Stimulated activated naive CD8-positive, alpha-beta T cell treated with anti-CD3 and anti-CD28 coated beads, Interleukin-15, amount 100 ng/mL, for 72 hours (primary cell): ENCODE measurements at regions not wholly inside any gene's neighbourhood (a gene's known extent, or its start where the extent isn't known, plus 50 kb on each side); places are given as distances from the start of the nearest gene placed in this dataset.
A peak's percentile ranks its signal among the peaks of the same experiment; 100 is the strongest.

ENCODE experiments used
- ATAC-seq: fragments of 150-1000 bp; cut with Tn5 transposase; 2 replicates; pipeline ENCODE4 v1.10.0; 2021; ENCODE audit warnings: mild to moderate bottlenecking, moderate library complexity
- DNase-seq, 2 donors: peaks; one replicate each; pipeline ENCODE4 v3.0.0; 2021 to 2022
- H3K27ac Mint-ChIP-seq, 2 donors: one replicate each; pipeline ENCODE4 v1.8.0; 2022; ENCODE audit warnings: mild to moderate bottlenecking in 2 of 2, mixed read lengths in 2 of 2, moderate library complexity in 2 of 2
- H3K27me3 Mint-ChIP-seq: one replicate; pipeline ENCODE4 v1.8.0; 2022; ENCODE audit warnings: mixed read lengths
- H3K4me1 Mint-ChIP-seq: one replicate; pipeline ENCODE4 v1.8.0; 2022; ENCODE audit warnings: mild to moderate bottlenecking, mixed read lengths
- H3K4me3 Mint-ChIP-seq, 2 donors: one replicate each; pipeline ENCODE4 v1.8.0; 2022; ENCODE audit warnings: mild to moderate bottlenecking in 2 of 2, mixed read lengths in 2 of 2, moderate library complexity in 1 of 2
- H3K9me3 Mint-ChIP-seq, 2 donors: one replicate each; pipeline ENCODE4 v1.8.0; 2022; ENCODE audit warnings: mixed read lengths in 2 of 2

GRCh38 chr2:222792001-222792611 is 68.7 kb upstream of the ACSL3 start:
- no peak overlapping the region for H3K4me3 Mint-ChIP-seq
- DNase-seq (no peak), ATAC-seq (no peak)
- H3K27ac Mint-ChIP-seq: no peak overlapping the region
- peaks cover 27% of the 10 kb centered on the region for H3K4me1 Mint-ChIP-seq
- H3K9me3 Mint-ChIP-seq: no peaks in the 10 kb centered on the region
- H3K27me3 Mint-ChIP-seq: no peaks in the 10 kb centered on the region

DNA sequence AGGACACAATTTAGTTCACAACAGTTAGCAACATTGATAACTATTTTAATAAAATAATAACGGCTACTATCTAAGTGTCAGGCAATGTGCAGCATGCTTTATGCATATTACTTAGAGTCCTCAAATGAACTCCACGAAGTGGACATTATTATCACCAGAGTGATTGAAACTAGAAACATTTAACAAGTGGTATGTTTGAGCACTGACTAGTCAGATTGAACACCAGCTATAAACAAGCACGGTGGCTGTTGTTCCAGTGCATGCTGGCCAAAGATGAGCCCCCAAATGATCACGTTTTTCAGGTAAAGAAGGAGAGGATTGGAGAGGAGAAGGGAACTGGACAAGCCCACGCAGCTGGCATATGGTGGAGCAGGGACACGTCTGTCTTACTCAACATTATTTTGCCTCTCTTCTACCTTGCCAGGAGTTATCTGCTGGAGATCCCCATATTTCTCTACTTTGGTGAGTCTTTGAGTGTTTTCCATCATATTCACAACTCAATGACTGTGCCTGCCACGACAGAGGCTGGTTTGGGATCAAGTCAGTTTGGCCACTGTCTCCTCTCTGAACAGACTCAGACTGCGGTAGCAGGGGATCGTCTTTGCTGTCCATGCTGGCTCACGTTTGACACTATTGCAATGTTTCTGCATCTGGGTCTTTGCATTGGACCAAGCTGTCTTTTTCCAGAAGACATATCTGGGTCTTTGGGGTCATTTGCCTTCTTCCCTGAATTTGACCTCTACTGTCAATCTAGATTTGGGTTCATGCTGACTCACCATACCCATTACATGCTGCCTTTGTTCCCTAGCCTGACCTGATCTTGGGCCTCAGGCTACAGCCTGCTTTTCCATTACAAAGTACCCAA is 66.0 kb upstream of the ACSL3 start:
- Mint-ChIP-seq H3K27me3 (peaks cover 7% of the 10 kb centered on the region), H3K4me1 (peaks cover 15% of the 10 kb centered on the region), H3K9me3 (no peaks in the 10 kb centered on the region), H3K4me3 (no peak overlapping the region), H3K27ac (no peak overlapping the region)
- ATAC-seq (no peak), DNase-seq (no peak)

DNA sequence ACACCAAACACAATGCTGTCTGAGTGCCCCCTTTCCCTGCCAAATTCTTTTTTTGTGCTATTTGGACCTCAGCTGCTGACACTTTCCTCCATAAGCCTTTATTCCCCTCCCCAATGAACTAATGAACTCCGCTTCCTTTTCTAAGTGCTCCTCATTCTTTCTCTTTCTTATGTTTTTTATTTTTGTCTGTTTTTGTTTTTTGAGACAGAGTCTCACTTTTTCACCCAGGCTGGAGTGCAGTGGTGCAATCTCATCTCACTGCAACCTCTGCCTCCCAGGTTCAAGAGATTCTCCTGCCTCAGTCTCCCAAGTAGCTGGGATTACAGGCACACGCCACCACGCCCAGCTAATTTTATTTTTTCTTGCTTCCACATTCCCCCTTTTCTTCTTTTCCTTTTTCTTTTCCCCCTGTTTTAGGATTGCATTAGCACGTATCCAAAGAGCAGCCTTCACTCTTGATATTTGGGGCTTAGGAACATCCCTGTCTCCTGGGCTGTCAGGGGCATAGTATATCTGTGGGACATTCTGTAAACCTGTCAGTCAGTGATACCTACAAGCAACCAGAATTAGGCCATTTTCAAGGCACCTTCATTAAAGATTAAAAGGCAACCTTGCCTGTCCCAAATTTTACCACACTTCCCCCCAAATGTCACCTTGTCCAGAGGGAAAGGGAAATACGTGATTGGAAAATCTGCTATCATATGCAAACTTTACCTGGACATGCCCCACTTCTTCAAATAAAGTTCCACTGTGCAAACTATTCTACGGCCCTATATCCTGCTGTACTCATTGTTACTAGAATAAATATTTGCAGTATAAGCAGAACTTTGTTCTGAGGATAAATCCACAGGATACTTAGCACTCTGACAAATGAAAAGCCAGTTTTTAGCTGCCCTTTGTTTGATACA is 65.1 kb upstream of the ACSL3 start:
- DNase-seq: no peak
- Mint-ChIP-seq H3K27me3 (peaks cover 12% of the 10 kb centered on the region), H3K4me3 (no peak overlapping the region), H3K9me3 (no peaks in the 10 kb centered on the region), H3K27ac (peak overlapping the region in 1 of 2 donors; percentile 34), H3K4me1 (peaks cover 7% of the 10 kb centered on the region)
- no peak for ATAC-seq

- ATAC-seq (no peak), DNase-seq (no peak)
- Mint-ChIP-seq H3K4me3 (no peak overlapping the region), H3K4me1 (peaks cover 7% of the 10 kb centered on the region), H3K27ac (no peak overlapping the region), H3K9me3 (no peaks in the 10 kb centered on the region), H3K27me3 (peaks cover 12% of the 10 kb centered on the region)
These were observed 64.3 kb upstream of the ACSL3 start for GRCh38 chr2:222796413-222797103.

- Mint-ChIP-seq H3K27me3 (peaks cover 12% of the 10 kb centered on the region), H3K4me3 (no peak overlapping the region), H3K9me3 (no peaks in the 10 kb centered on the region), H3K27ac (no peak overlapping the region), H3K4me1 (peaks cover 7% of the 10 kb centered on the region)
- DNase-seq (no peak), ATAC-seq (peak; percentile 61)
These were observed 63.6 kb upstream of the ACSL3 start for GRCh38 chr2:222797261-222797660.

DNA sequence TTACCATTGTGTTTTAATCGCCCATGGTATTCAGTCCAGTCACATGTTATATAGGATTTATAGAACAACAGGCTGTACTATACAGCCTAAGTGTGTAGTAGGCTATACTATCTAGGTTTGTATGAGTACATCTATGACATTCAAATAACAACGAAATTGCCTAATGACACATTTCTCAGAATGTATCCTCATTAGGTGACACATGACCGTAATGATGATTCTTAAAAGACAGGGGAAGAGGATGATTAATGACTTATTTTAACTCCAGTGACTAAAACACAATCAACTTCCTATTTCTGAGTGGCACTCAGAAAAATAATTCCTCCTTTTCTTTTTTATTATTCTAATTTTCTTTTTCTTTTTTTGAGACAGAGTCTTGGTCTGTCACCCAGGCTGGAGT is 63.0 kb upstream of the ACSL3 start:
- Mint-ChIP-seq H3K4me3 (no peak overlapping the region), H3K27ac (no peak overlapping the region), H3K4me1 (peaks cover 7% of the 10 kb centered on the region), H3K27me3 (peaks cover 12% of the 10 kb centered on the region), H3K9me3 (no peaks in the 10 kb centered on the region)
- ATAC-seq (peak; percentile 65), DNase-seq (no peak)

DNA sequence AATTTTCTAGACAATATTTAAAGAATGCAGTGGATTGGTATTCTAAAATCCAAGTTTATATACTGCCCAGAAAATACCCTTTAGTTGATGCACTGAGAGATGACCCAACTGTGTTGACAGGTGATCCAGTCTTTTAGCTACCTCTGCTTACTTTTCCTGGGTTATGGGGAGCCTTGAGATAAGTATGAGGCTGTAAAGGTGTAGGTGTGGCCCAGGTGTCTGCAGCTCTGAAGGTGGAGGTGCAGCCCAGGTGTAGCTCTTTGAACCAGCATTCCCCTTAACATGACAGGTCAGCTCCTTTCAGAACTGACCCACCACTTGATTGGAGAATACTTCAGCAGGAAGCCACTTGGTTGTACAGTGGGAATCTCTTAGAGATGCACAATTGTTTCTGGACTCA is 62.3 kb upstream of the ACSL3 start:
- H3K4me1 Mint-ChIP-seq: peaks cover 7% of the 10 kb centered on the region
- H3K9me3 Mint-ChIP-seq: no peaks in the 10 kb centered on the region
- ATAC-seq (no peak), DNase-seq (no peak)
- H3K4me3 Mint-ChIP-seq: no peak overlapping the region
- H3K27ac Mint-ChIP-seq: no peak overlapping the region
- H3K27me3 Mint-ChIP-seq: peaks cover 12% of the 10 kb centered on the region

DNA sequence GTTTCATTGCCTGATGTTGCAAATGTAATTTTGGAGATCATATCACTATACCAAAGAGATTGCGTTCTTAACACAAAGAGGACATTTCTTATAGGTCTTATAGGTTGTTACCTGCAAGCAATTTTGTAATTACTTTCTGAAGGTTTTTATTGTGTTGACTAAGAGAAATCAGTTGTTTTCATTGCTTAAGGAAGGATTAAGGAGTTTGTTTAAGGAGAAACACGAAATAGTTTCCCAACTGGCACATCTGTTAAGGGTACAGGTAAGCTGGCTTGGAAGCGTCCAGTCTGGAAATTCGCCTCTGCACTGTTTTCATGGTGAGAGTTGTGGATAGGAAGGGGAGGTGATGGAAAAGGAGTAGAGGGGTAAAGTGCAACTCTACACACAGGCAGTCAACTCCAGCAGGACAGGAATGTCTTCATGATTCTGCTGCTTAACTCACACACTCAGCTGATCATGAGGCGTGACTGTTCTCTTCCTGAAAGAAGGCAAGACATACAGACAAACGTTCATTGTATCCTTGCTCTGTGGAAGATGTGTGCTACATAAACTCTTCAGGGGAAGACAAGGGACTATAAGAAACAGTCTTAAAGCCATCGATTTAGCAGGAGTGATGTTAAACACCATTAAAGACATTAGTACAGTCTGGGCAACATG is 61.4 kb upstream of the ACSL3 start:
- Mint-ChIP-seq H3K4me3 (no peak overlapping the region), H3K4me1 (peaks cover 7% of the 10 kb centered on the region), H3K9me3 (no peaks in the 10 kb centered on the region), H3K27ac (no peak overlapping the region), H3K27me3 (peaks cover 12% of the 10 kb centered on the region)
- no peak for ATAC-seq
- no peak for DNase-seq

GRCh38 chr2:222802514-222803196 is 58.2 kb upstream of the ACSL3 start:
- Mint-ChIP-seq H3K4me3 (no peak overlapping the region), H3K4me1 (no peaks in the 10 kb centered on the region), H3K9me3 (no peaks in the 10 kb centered on the region), H3K27ac (no peak overlapping the region), H3K27me3 (peaks cover 12% of the 10 kb centered on the region)
- DNase-seq (no peak), ATAC-seq (no peak)

DNA sequence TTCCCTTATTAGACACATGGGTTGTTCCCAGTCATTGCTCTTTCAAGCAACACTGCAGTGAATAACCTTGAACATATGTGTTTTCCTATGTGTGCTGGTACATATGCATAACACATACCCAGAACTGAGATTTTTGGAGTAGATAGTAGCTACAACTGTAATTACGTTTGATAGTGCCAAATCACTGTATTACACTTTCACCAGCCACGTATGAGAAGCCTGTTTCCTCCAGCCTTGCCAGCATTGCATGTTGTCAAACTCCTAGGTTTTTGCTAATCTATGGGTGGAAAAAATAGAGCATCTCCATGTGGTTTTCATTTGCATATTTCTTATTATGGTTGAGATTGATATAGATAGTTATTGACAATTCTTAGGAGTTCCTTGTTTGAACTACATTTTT is 56.5 kb upstream of the ACSL3 start:
- no peaks in the 10 kb centered on the region for H3K9me3 Mint-ChIP-seq
- DNase-seq (no peak), ATAC-seq (no peak)
- H3K27ac Mint-ChIP-seq: no peak overlapping the region
- H3K27me3 Mint-ChIP-seq: peaks cover 9% of the 10 kb centered on the region
- H3K4me1 Mint-ChIP-seq: no peaks in the 10 kb centered on the region
- H3K4me3 Mint-ChIP-seq: no peak overlapping the region

GRCh38 chr2:222805591-222806304 is 55.1 kb upstream of the ACSL3 start:
- no peaks in the 10 kb centered on the region for H3K27me3 Mint-ChIP-seq
- H3K9me3 Mint-ChIP-seq: no peaks in the 10 kb centered on the region
- ATAC-seq: peak; percentile 99
- H3K4me3 Mint-ChIP-seq: no peak overlapping the region
- H3K27ac Mint-ChIP-seq: peak overlapping the region in 1 of 2 donors; percentile 40
- DNase-seq: peak in 1 of 2 donors; percentile 70
- no peaks in the 10 kb centered on the region for H3K4me1 Mint-ChIP-seq

DNA sequence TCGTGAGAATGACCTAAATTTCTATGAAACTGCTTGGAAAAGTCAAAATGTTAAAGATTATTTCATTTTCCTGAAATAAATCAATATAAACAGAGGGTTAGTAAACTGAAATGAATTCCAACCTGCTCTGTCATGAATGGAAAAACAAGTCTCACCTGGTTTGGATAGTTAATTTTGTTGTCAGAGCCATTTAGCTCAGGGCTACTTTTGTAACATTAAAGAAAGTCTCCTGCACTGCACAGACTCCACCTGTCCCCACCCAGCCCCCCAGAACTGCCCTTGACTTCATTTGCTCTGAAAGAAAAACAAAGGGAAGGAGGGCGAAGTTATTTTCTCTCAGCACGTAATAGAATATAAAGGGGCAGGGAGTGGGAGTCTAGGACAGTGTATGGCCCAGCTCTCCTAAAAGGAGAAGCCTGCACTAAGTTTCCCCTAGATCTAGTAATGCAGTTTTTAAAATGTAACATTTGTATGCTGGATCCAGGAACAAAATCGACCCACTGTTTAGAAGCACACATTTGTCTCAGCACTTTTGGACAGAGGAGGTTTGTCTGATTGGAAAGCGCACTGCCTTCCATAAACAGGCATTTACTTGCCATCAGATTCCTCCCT is 54.2 kb upstream of the ACSL3 start:
- Mint-ChIP-seq H3K27me3 (no peaks in the 10 kb centered on the region), H3K4me1 (peaks cover 1% of the 10 kb centered on the region), H3K4me3 (no peak overlapping the region)

GRCh38 chr2:222807431-222807830 is 53.4 kb upstream of the ACSL3 start:
- no peak overlapping the region for H3K27ac Mint-ChIP-seq

More for the DNA sequence above, 54.2 kb upstream of the ACSL3 start:
- no peaks in the 10 kb centered on the region for H3K9me3 Mint-ChIP-seq
- H3K27ac Mint-ChIP-seq: peak overlapping the region in 1 of 2 donors; percentile 69
- ATAC-seq: no peak
- no peak for DNase-seq

More at GRCh38 chr2:222807431-222807830, 53.4 kb upstream of the ACSL3 start:
- peaks cover 7% of the 10 kb centered on the region for H3K4me1 Mint-ChIP-seq
- no peak for ATAC-seq
- no peaks in the 10 kb centered on the region for H3K9me3 Mint-ChIP-seq
- no peaks in the 10 kb centered on the region for H3K27me3 Mint-ChIP-seq
- H3K4me3 Mint-ChIP-seq: no peak overlapping the region
- DNase-seq: no peak
